GM18499 (cell line): ENCODE measurements at regions not wholly inside any gene's neighbourhood (a gene's known extent, or its start where the extent isn't known, plus 50 kb on each side); places are given as distances from the start of the nearest gene placed in this dataset.
"Not testable (repeated sequence)": the region's sequence is repeated elsewhere in the genome, so short reads cannot be mapped to it uniquely, and the experiment has no call there.

Experiments
- ATAC-seq: cut with Tn5 transposase; IDR thresholded peaks from one replicate; pipeline ENCODE4 v1.9.1; 2021; ENCODE audit warnings: moderate number of reproducible peaks; ENCODE audit not compliant: insufficient read depth, unreplicated experiment

DNA sequence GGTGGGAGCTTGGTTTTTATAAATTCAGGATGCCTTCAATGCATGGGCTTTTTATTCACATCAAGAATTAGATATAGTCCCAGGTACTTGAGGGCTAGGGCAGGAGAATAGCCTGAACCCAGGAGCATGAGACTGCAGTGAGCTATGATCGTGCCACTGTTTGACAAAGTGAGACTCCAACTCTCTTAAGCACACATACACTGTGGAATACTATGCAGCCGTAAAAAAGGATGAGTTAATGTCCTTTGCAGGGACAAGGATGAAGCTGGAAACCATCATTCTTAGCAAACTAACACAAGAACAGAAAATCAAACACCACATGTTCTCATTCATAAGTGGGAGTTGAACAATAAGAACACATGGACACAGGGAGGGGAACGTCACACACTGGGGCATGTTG, 470.0 kb downstream of the SETD4 start:
- not testable (repeated sequence) for ATAC-seq

DNA sequence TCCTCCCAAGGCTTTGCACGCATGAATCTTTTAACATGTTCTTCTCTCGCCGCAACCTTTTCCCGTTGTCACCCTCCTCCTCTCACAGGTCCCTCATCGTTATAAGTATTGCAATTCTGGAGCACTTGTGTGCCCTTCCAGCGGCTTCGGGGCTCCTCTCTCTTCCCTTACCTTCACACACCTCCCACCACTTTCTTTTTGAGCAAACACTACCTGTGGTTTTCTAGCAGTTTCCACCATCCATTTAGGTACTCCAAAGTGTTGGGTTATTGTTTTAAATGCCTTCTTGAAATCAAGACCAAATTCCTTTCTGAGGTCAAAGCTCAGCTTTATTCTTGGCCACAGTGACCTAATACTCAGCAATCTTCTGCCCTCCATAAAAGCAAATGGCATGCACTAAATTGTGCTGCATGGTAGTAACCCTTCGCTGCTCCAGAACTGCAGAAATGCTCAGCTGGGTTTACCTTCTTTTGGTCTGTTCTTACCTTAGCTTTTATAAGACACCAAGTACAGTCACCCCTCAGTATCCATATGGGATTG, 472.4 kb downstream of the SETD4 start:
- no peak for ATAC-seq

DNA sequence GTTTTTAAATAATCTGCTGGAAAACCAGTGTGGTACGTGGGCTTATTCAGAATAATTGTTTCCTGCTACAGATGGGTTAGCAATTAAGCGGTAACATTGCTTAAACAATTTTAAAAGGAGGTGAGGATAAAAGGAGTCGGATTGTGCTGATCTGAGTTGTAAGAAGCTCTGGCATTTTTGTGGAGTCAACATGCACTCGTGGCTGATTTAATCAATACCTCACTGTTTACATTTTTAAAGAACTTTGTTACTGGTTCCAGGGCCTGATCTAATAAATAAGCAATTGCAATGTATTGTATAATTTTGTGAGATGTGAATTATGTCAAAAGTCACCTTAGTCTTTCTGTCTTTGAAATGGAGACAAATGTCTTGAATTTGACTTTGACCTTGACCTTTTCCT, 474.0 kb downstream of the SETD4 start:
- ATAC-seq = no peak

DNA sequence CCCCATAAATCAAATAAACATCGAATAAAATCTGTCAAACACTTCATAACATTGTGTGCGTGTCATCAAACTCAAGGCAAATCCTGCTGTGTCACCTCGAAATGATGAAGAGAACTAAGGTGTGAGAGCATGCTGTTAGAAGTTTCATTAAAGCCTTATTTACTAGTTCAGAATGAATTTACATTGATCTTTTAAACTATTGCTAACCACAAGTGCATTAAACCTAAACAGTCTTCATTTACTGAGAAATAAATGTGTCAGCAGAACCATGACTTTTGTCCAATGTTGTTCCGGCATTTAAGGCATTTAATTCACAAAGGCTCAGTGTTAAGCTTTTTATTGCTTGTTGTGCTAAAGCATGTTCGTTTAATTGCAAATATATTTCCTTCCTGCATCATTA, 474.4 kb downstream of the SETD4 start:
- ATAC-seq = no peak

DNA sequence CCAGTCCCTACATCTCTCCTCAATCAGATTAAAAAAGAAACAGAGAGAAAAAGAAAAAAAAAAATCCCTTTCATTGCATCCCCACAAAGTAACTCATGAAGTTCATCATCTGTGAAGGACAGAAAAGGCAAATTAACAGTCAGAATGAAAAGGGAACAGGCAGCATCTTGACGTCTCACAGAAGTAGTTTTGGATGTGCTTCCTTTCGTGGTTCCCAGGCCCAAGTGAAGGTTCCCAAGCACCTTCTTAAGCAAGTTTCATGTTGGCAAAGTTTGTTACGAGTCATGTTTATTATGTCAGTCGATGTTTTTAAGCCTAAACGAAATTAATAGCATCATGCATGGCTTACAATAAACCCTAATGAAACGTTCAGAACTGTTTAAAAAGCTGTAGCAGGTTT, 475.2 kb downstream of the SETD4 start:
- no peak for ATAC-seq

DNA sequence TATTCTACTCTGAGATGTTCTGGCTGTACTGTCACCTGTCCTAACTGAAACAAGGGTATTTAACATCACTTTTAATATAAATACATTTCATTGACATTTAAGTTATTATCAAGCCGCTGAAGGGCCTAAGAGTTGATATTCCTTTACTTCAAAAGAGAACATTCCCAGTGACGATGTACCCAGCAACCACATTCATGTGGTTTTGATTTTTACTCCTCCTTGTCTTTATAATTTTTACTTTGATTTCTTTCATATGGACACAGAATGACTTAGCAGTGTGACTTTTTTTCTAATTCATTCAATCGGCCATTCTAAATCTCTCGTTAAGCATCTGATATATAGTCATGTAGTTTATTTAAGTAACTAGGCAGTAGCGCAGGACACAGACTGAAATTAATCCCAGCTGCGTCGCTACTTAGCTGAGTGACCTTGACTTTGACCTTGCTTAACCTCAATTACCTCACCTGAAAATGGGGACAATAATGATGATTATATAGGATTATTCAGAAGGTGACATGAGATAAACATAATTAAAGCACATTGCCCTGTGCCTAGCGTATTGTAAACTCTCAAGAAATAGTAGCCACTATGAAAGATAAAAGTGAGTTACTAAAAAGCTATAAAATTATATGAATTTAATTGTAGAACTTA, 476.6 kb downstream of the SETD4 start:
- ATAC-seq = no peak

DNA sequence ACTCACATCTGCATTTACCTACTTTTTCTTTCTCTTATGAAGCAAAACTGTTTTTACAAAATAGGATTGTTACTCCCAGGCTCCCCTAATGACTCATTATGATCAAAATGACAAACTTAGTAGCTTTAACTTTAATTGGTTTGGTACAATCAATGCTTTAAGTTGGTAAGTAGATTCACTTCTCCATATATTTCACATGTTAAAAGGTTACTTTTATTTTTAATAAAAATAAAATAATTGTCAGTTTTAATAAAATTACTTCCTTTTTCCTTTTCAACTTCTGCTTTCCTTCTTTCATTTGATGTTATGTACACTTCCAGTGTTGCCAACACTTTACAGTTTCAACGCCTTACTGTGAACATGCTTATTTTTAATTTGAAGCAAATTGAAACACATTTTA, 477.6 kb downstream of the SETD4 start:
- no peak for ATAC-seq

DNA sequence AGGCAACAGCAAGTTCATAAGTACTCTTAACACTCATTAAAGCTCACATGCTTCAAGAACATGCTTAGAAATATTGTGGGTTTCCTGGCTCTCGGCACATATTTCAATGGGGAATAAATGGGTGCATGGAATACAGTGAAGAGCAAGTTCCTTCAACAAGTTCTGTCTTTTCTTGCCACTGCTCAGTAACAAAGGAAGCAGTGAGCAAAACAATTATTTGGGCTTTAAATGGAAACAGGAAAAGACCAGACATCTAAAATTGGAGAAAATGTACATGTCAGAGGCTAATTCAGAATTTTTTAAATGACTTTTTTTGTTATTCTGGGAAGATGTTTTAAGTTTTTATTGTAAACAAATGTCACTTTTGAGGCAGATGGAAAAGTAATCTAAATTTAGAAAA, 478.7 kb downstream of the SETD4 start:
- ATAC-seq = no peak

DNA sequence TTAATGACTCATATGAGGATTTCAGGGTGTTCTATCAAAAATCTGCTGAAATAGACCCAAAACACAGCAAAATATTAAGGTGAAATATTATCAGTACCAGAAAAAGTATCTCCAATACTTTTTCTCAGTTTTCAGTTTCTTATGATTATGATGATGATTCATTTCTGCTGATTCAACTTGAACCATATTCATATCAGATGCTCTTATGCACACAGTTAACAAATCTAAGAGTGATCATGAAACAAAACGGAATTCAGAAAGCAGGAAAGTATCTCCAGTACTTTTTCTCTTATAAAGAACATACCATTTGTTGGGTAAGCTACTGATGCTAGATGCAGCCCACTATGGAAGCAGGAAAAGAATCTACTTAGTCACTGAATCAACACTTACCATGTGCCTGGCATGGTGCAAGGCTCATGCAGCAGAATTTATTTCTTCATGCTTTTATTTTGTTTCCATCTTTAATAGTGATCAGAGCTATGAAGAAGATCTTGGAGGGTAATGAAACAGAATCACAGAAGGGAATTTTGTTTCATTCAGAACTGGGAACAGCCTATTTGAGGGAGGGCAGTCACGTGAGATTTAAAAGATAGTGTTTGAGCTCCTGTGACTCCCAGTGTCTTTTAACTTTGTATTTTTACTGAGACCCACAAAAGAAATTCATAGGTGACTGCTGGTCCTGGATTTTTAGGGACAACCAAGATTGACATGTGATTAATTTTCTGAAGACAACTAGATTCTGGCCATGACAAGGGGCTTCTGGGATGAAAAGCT, 480.6 kb downstream of the SETD4 start:
- no peak for ATAC-seq

DNA sequence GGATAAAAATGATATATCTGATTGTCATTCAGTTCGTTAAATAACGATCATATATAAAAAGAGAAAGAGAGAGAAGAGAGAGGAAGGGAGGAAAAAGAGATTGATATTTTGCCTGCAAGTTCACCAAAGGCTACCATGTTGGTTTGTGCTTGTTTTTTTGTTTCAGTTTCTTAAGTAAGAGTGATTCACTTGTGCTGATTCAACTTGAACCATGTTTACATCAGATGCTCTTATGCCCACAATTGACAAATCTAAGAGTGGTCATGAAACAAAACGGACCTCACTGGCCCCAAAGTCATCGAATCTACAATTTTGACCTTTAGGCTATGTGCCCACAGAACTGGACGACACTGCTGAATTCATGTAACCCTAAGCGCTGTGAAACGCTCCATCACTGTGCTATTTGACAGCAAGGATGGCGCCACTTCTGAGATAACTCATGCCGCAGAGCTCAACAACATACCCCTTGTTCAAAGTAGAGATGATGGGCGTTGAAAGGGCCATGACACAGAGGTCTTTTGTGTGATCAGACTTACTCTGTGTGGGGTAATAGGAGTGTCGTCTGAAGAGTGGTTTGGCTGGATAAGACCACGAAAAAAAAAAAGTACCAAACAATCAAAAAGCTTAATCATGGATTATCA, 481.4 kb downstream of the SETD4 start:
- no peak for ATAC-seq

DNA sequence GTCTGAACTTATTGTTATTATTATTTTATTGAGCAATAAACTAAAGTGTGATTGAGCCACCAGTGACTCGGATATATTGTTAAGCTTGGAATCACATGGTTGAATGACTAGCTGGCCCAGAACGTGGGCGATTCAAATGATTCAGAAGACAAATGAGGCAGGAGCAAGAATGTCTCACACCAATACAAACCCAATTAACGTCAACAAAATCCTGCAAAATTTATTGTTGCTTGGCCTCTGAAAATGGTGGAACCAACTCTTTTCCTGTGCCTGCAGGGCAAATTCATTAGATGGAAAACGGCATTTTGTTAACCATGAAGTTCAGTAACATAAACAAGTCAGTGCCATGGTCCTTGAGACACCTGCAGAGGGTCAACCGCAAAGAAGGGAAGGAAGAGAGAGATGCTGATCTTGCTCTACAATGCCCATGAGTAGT, 482.0 kb downstream of the SETD4 start:
- no peak for ATAC-seq

DNA sequence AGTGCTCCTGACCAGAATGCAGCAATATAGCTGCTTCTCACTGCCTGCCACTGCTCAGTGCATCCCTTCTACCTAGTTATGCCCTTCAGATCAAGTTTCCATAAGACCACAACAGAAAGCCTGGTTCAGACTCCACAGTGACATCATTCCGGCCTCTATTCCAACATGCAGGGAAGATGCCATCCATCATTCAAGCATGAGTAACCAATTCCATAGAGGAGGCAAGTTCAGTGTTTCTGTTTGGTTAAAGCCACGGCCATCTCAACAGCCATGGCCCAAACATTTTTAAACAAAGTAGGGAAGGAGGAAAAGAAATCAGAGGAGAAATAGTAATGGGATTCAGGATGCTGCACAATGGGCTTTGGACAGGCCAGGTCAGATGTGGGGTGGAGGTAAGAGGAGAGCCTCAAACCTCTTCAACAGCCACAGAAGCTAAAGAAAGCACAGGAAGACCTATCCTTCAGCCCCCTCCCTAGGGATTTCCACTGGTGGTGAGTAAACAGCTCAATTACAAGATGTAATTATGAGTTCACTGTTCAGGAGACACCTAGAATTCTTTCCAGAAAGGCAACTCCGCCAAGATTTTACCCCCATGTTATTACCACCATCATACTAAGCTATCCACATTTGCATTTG, 484.9 kb downstream of the SETD4 start:
- ATAC-seq = no peak

DNA sequence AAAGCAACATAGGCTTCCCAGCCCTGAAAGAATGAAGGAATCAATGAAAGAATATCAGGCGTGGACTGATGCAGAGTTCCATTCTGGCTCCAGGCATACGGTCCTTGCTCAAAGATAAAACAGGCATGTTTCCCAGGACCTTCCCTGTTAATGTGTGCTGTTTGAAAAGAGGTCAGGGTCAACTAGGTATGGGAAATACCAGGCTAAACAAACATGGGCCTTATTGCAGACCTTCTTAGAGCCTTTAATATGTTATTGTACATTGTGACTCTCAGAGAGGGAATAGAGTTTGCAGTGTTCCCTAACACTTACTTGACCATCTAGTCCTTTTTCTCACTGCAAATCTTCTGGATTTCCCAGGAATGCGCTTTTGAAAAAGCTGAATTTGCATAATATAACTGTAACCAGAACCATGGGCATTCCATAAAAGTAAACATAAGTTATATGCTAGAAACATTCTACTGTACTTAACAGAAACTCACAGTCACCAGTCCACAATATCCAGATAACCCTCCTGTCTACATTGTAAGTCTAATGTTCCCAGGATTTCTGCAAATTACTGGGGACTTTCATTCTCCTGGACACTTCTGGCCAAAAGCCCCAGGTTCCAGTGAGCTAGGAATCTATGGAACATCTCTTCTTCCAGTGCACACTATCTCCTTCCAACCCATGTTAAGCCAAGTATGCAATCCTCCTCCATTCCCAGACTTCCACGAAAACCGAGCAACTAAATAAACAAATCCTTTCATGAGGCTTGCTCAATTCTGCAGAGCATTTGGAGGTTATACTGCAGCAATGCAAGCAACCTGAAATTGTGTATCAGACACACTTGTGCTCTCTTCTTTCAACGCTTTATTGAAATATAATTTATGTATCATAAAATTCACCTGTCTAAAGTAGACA, 486.6 kb downstream of the SETD4 start:
- no peak for ATAC-seq

DNA sequence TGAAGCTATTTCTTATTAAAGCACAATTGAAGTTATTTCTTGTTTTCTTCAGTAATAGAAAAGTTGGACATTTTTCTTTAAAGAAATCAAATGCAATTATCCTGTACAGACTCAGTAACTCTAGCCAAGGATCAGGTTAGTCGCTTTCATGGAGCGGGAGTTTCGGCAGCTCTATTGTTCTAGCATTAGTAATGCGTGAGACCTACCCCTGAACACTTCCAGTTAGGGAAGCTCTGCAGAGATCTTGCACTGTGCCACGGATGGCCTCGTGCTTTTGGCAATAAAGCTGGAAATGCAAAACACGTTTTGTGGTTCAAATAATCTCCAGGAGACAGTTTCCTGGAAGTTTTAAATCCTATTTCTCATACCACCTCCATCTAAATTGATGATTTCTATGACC, 488.4 kb downstream of the SETD4 start:
- no peak for ATAC-seq

DNA sequence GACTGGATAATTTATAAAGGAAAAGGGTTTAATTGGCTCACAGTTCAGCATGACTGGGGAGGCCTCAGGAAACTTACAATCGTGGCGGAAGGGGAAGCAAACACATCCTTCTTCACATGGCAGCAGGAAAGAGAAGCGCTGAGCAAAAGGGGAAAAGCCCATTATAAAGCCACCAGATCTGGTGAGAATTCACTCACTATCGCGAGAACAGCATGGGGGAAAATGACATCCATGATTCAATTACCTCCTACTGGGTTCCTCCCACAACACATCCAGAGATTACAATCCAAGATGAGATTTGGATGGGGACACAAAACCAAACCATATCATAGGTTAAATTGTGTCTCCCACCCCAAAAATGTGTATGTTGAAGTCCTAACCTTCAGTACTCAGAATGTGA, 491.7 kb downstream of the SETD4 start:
- no peak for ATAC-seq

DNA sequence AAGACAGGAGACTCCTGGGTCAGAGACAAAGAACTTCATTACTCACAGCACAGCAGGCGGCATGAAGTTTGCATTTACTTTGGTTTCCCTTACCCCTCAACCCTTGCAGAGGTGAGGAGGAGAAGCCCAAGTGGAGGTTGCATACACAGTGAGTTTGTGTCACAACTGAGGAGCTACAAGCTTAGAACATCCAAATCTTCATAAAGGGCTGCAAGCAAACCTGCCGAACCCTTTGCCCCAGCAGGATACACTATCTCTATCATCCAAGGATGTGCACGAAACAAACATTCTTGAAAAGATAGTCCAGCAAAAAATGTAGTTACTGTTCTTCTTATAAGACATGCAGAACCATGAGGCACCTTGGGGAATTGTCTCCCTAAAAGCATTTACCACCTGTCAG, 493.5 kb downstream of the SETD4 start:
- no peak for ATAC-seq

DNA sequence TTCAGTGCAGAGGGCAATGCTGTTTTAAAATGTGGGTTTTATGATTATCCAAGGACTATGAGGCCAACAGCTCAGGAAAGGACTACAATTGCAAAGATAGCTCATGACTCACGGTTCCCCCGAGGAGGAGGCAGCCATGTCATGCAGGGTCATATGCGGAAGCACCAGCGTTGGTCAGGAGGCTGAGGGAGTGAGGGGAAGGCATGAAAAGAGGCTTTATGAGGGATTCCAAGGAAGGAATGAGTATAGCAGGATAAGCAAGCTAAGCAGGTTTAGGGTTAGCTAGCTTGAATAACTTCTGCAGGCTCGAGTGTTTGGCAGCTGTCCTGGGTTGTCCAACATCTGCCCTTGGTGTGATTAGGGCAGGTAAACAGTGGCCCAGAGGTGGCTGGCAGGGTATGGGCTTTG, 495.1 kb downstream of the SETD4 start:
- no peak for ATAC-seq

DNA sequence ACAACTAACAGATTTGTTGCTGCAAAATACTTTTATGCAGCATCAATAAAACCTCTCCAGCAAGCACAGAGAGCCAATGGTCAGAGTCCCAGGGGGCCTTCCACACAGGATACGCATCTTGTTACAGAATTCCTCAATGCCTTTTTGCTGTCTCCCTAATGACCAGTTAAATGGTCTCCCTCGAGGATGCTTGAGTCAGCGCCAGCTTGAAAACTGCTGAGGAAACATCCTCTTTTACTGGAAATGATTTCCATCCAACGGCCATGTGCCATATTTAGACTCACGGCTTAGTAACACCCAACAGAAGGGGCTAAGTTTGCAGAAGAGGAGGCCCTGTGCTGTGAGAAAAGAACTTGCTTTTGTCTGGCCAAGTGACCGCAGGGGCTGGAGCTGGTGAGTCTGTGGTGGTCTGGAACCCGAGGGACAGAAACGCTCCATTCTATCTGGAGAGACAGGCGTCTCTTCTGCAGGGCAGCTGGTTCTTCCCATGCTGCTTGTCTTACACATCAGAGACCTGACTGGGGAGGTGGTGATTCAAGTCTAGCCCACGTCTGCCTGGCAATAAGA, 496.4 kb downstream of the SETD4 start:
- no peak for ATAC-seq

DNA sequence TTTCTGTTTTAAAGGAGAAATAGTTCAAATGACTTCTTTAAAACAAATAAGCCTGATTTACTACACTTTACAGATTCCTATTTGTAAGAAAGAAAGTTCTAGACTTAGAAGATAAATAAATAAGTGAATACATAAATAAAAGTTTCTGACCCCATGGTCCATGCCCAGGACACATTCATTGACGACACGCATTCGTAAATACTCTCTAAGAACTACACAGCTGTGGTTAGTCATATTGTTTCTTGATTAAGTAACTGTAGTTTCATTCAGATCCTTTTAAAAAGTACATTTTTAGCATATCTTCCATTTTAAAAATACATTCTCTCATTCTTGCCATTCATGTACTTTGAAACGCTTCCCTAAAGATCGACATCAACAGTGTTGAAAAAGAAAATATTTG, 497.4 kb downstream of the SETD4 start:
- no peak for ATAC-seq

DNA sequence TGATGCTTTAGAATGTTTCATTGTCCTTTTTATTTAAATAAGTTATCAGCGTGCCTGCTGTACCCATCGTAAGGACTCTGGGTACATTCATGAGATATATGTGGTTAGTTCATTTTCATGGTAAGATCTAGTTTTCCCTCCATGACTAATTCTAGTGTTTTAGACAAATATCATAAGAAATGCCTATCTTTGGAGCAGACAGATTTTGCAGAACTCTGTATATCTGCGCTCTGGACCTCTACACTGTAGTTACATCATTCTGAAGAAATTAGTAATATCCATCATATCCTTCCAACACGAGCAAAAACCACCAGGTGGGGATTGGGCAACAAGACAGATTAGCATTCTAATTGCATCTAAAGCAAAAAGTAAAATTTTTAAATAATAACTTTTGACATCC, 499.2 kb downstream of the SETD4 start:
- ATAC-seq = no peak
